ENCODE measurements at regions not wholly inside any gene's neighbourhood (a gene's known extent, or its start where the extent isn't known, plus 50 kb on each side); places are given as distances from the start of the nearest gene placed in this dataset.

DNA sequence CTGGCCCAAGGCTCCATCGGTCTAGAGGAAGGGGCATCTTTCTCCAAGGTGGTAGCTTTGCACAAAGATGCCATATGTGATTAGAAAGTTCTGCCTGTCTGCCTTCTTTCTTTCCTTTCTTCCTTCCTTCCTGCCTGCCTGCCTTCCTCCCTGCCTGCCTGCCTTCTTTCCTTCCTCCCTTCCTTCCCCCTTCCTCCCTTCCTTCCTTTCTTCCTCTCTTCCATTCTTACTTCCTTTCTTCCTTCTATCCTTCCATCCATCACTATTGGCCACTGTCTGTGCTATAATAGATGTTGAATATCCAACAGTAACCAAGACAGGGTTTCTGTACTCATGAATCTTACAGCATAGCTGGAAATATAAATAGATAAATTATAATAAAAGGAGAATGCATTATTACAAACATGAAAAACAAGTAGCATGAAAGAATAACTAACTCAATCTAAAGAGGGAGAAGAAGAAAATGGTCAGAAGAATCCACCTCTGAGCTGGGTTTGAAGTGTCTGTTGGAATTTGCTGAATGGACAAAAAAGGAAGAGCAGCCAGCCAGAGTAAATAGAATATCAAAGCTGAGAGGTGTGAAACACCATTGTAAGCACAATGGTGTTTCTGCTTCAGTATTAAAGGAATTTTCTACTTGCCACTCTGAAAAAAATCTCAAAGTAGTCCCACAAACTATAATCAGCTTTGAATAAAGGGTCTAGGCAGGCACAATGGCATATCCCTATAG lies 250.6 kb upstream of the NR5A2 start:
- no peak for DNase-seq

DNA sequence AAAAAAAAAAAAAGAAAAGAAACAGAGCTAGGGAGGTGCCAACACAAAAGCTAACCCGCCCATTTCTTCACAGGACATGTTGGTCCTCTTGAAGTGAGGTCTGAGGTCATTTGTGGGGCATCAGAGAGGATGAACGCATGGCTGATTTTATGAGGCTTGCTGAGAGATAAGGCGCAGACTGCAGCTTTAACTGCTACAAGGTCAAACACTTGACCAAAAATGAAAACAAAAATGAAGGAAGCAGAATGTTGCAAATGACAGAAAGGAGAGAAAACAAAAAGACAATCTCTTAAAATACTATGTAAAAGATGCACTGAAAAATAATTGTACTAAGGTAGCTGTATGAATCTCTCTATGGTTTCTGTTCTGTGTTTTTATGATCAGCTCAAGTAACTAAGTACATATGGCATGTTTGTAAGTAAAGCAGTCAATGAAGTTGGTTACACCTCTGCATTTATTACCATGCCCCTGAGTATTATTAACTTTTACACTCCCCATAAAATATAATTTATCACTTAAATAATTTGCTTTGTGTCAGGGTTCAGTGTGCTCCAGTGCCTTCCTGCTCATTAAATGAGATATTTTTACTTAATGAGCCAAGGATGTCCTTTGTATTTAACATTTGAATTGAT lies 249.1 kb upstream of the NR5A2 start:
- no peak for DNase-seq

DNA sequence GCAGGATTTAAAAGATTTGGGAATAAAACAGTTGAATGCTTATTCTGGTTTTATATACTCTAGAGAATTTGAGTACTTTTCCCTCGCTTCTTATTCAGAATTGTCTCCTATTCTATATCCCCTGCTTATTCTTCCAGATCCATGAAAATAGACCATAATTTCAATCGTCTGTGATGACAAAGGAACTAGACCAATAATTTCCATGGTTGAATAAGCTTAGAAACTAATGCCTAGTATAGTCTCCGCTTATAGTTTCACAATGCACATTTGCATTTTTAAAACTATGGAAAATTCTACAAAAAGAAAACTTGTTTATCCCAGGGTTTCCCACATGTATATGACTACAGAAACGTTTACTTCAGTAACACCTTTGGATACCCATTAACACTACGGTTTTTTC lies 247.4 kb upstream of the NR5A2 start:
- DNase-seq, result no peak

DNA sequence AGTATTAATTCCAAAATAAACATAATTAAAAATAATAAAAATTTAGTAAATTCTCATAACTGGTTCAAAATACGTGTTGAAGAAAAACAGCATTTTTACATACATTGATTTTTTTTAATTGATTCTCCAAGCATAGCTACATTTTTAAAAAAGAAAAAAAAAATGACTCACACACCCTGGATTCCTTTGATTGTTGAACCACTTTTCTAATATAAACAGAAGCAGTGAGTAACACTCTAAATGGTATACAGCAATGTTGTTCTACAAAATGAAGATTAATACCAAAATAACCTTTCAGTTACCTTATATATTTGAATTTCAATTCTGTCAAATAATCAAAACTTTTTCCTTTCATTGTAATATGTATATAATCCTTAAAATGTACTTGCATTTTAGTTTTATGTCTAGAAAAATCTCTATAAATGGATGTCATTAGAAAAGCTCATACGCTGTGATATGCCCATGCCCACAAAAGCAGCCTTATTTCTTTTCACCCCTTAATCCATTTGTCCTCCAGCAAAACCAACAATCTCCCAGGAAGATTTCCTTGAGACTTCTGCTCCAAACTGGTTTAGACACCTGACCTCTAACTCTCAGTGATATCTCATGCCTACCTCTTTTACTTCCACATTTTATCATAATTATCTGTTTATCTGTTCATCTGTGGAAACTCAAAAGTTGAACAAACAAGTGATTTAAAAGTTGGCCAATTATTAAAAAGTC lies 246.4 kb upstream of the NR5A2 start:
- DNase-seq, result peak; percentile 20

DNA sequence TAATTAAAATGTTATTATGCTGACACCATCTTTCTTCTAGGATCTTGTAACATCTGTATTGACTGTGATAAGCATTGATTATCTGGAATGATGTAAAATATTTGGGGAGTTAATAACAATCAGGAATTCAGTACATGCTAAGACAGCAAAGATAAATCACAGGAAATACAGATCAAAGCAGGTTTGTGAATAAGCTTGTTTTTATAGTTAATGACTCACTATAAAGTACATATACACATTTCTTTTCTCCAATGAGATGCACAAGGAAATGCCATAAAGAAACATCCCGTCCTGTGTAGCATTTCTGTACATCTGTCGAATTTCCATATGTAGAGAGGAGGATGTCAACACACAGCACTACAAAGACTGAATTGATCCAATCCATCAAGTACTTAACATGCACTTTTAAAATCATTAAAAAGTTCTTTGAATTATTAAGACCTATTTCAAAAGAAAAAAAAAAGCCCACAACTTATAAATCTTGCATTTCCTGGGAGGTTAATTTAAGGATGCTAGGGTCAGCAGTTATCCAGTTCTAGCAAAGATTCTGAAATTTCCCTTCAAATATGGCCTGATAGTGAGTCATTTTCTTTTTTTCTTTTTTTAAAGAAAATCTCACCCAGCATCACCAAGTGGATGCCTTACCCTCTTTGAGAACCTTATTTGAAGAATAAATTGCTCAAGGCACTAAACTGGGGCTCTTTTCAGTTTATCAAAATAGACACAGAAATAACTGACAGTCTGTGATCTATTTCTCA lies 243.2 kb upstream of the NR5A2 start:
- DNase-seq, result no peak

DNA sequence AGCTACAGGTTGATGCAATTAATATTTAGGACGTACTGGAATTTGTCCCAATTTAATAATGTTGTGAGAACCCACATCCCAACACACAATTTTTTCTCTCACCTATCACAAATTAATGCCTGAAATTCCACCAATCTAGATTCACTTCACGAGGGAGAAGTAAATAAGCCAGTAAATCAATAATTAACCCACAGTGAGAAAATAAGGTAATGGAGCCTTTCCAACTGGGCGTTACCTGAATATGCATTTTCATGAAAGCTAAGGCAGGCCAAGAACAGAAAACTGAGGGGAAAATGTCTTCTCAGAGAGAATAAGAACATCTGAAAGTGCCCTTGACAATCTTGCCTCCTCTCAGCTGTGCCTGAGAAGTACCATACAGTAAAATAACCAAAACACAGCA lies 240.8 kb upstream of the NR5A2 start:
- DNase-seq, result no peak

DNA sequence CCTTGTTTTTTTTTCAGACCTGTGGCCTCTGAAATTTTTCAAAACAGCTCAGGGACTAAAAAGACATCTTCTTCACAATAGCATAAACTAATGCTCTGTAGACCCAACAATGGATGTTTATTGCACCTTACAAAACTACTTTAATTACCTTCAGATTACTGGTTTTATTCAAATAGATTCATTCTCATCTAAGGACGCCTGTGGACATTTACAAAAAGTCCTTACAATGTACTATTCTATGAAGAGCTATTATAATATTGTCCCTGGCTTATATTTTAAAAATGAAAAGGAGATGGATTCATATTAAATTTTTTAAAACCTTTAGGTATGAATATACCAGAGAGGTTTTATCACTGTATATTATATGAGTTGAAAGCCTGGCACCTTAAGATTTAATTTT lies 238.4 kb upstream of the NR5A2 start:
- DNase-seq, result no peak

DNA sequence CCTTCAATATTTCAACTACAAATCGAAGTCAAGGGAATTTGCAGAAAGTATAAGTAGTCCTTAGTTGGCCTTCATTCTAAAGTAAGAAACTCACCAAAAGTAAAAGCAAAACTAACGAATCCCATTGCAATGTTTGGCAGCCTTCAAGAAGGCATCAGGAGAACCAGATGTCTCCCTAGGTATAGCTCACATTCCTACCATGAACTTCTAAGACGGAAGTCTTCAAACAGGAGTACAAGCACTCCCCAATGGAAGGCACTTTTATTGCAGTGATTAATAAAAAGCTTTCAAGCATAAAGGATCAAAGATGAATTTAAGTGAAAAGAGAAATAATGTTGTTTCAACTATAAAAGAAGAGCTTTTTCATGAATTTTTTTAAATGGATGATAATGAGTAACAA lies 236.0 kb upstream of the NR5A2 start:
- DNase-seq, result no peak

DNA sequence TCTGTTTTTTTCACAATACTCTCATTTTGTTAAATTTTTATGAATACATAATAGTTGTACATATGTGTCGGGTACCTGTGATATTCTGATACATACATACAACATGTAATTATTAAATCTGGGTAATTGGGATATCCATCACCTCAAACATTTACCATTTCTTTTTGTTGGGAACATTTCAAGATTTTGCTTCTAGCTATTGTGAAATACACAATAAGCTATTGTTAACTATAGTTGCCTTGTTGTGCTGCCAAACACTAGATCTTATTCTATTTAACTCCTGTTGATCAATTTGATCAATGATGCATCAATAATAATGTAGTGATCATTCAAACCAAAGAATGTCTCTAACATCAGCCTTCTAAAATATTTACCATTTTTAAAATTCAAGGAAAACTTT lies 234.6 kb upstream of the NR5A2 start:
- no peak for DNase-seq

DNA sequence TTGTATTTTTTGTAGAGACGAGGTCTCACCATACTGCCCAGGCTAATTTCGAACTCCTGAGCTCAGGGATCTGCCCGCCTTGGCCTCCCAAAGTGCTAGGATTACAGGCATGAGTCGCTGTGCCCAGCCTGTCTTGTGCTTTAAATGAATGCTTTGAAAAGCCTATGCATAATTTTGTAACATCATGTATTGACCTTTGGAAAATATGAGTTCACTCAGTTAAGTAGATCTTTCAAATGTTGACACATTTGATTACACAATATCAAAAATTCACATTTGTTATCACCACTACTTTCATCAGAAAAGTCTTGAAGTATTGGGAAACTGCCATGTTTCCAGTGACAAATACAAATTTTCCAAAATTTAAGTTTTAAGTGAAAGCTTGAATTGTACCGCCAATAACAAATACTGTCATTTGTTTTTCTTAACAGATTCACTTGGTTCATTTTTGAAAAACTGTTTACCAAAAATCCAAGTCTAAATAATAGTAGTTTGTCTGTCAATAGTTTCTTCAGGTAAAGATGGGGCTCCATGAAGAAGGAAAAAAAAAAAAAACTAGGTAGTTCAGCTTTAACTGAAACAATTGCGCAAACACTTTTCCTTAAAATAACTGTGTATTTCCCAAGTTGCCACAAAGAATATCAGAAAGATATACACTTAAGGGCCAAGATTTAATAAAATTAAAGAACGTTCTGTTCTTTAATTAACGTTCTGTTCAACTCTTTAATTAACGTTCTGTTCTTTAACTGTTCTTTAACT lies 233.2 kb upstream of the NR5A2 start:
- DNase-seq, result peak; percentile 15

DNA sequence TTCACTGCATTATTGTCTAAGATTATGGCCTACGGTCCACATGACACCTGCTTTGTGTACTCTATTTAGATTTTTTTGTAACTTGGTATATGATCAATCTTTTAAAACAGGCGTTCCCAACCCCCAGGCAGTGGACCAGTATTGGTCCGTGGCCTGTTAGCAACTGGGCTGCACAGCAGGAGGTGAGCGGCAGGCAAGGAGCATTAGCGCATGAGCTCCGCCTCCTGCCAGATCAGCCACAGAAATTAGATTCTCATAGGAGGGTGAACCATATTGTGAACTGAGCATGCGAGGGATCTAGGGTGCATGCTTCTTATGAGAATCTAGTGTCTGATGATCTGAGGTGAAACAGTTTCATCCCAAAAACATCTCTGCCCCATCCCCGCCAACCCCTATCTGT lies 228.4 kb upstream of the NR5A2 start:
- DNase-seq, result no peak

DNA sequence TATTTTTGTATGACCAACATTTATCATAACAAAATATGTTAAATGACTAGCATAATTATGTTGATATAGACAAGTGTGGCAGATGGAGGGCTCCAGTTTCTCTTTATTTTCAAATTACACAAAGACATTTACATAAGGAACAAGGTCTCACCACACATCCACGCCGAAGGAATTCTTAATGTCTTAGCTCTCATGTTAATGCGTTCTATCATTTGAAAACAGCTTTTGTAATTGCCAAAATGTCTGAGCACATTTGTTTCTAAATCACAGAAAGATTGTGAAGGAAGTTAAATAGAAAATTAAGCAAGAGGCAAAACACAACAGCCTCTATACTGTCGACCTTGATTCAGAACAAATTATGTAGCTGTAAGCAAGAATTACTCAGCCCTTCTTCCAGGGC lies 223.0 kb upstream of the NR5A2 start:
- DNase-seq, result no peak

DNA sequence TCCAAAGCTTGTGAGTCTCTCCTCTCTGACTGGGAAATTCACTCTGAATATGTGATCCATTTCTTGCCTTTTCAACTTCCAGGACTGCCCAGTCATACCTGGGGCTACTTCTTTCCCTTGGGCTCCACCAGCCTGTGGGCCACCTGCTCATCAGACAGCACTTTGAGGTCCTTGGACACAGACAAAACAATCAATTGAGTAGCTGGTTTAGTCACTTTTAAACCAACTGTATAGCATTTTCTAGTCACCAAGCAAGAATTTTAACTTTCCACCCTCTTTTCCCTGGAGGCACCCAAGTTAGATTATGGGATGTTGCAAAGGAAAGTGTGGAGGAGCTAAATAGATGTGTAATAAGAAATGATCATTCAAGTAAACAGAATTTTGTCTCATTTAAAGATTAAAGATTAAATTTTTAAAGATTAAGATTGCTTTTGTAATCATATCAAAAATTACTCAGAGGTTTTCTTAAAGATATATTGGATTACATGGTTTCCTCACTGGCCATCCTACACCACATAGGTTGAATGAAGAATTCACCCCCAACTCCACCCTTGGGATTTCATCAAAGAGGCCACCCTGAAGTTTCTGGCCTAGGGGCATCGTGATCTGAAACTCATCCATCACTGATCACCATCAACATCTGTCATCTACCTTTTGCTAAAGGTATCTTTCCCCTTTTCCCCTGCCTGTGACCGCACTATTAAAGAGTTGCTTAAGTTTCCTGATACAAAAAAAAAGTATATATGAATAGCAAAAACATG lies 219.2 kb upstream of the NR5A2 start:
- DNase-seq, result no peak

DNA sequence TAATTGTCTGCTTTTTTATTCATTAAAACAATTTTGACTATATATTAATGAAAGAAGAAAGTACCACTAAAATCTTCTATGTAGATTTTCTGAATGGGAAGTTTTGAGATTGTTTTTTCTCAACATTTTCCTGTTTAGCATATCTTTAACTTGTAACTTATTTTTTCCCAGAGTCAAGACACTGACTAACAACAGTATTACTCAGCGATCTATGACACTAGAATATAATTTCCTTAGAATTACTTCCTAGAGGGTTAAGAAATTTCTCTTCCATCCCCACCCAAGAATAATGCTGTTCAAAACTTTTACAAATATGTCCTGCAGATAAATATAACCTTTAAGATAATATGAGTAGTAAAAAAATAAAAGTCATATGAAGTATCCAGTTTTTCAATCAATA lies 218.2 kb upstream of the NR5A2 start:
- DNase-seq, result no peak

DNA sequence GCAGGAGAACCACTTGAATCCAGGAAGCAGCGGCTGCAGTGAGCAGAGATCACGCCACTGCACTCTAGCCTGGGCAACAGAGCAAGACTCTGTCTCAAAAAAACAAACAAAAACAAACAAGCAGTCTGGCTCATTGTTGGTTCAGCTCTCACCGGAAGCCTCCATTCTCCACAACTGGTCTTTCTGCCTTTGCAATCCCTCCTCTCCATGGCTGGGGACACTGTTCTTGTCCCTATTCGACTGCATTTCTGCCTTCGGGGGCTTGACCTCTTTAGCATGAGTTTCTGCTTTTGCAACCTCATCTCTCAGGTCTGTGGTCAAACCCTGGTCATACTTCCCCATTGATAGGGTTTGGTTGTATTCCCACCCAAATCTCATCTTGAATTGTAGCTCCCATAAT lies 216.3 kb upstream of the NR5A2 start:
- no peak for DNase-seq

DNA sequence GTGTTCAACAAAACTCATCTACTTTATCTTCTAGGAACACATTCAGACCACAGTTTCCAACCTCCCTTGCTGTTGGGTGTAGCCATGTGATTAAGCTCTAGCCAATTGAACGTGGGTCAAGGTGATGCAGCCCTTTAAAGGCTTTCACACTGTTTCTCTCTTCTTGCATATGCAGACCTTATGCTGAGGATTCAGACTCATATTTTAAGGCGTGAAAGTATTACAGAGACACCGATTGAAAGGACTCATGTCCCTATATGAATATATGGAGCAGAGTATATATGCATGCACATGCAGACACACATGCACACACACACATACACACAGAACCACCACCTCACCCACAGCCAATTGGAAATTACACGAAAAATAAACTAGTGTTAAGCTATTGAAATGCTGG lies 214.3 kb upstream of the NR5A2 start:
- DNase-seq, result no peak

DNA sequence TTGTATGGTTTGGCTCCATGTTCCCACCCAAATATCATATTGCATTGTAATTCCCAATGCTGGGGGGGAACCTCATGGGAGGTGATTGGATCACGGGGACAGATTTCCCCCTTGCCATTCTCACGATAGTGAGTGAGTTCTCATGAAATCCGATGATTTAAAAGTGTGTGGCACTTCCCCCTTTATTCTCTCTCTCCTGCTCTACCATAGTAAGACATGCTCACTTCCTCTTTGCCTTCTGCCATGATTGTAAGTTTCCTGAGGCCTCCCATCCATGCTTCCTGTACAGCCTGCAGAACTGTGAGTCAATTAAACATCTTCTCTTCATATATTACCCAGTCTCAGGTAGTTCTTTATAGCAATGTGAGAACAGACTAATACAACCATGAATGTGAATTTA lies 211.6 kb upstream of the NR5A2 start:
- no peak for DNase-seq

DNA sequence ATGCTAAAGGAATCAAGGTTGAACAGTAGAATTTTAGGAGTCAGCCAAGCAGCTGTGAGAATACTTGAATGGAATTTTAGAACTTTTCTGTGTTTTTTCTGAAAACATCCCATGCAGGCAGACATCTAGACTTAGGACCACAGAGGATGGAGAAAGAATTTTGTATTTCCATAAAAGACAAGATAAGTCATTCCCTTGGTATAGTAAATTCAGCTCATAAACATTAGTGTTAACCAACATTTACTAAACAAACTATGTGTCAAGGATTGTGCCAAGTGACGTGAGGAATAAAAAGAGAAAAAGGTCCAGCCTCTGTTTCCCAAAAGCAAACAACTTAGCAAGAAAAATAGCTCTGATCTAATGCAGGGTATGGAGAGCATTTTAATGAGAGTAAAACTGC lies 210.2 kb upstream of the NR5A2 start:
- DNase-seq, result no peak

DNA sequence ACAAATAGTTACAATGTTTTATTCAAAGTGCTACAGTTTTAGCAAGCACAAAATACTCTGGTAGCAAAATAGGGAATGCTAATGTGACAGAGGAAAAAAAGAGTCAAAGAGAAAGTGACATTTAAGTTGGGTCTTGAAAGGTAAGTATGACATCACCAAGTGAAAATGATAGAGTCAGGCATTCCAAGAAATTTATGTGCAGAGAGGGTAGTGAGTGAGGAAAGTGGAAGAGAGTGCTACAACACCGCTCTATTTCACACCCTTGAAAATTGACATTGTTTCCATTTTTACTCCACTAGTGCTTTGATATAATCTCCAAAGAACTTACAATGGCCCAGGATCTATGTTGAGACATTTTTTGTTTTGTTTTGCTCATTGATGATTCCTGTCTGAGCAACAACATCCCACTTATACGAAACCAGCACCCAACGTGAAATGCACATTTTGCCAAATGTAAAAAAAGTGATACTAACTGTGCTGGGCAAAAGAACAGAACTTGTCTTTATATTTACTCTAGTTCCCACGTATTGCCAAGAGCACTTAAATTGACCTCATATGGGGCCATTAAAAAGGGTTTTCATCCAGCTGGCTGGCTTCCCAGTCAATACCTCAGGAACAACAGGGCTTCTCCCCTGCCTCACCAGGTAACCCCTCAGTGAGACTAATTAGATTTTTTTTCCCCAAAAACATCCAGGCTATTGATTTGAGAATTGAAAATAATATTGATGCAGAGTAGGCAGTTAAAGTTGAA lies 206.3 kb upstream of the NR5A2 start:
- DNase-seq, result no peak

DNA sequence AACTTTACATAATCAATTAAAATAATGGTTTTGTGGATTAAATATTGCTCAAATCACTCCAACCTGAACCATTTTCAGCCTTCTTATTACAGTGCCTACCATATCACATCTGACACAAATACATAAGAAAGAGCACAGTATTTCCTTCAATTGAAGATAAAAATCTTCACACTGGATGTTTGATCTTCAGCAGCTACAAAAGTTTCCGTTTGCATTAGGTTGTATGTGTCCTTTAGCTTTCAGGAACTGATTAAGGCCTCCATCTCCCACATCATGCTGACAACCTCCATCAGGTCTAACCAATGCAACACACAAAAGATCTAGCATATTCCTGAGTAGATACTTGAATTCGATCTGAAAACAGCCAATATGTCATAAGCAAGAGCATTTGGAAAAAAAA lies 195.1 kb upstream of the NR5A2 start:
- DNase-seq, result no peak

DNA sequence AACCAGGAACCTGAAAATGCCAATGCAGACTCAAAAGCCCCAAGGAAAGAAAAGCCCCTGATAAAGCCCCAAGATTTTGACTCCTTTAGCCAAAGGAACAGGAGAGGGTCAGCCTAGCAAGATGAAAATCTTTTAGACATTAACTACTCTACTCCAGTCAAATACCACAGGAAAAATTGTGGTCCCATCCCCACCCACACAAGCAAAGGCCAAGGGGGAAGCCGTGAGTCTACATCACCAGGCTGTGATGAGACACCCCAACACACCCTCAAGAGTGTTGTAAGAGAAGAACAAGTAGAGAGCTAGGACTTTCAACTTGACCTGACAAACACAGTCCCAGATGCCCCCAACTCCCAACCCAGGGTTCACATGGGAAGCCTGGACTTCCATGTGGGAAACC lies 192.8 kb upstream of the NR5A2 start:
- DNase-seq, result no peak

Data from NCI-H226 (cell line).